PFSK-1 (cell line): ENCODE measurements at regions not wholly inside any gene's neighbourhood (a gene's known extent, or its start where the extent isn't known, plus 50 kb on each side); places are given as distances from the start of the nearest gene placed in this dataset.

Source experiments
- FOXP2 ChIP-seq: optimal IDR thresholded peaks from 2 replicates; pipeline ENCODE3; 2011; ENCODE audit warnings: borderline replicate concordance, control low read depth, inconsistent platforms; ENCODE audit not compliant: insufficient read depth; ENCODE audit errors: extremely low read length, extremely low read depth
- POLR2AphosphoS5 ChIP-seq: IDR thresholded peaks from 2 replicates; pipeline ENCODE4 v1.6.1; 2012; ENCODE audit warnings: low read depth, mild to moderate bottlenecking, control low read depth, low read length, moderate library complexity
- SIN3A ChIP-seq: IDR thresholded peaks from 2 replicates; pipeline ENCODE4 v1.6.1; 2012; ENCODE audit warnings: mild to moderate bottlenecking, low read length, moderate library complexity, borderline replicate concordance; ENCODE audit not compliant: insufficient read depth
- TAF1 ChIP-seq: IDR thresholded peaks from 2 replicates; pipeline ENCODE4 v1.6.1; 2012; ENCODE audit warnings: low read length, control low read depth, borderline replicate concordance; ENCODE audit not compliant: insufficient read depth
- TF ChIP-seq, protein P1 (sequence below), 2 experiments: IDR thresholded peaks; 2 replicates each; pipeline versions ENCODE4 v1.6.1 to v1.8.0; 2011 to 2012; ENCODE audit warnings: low read depth in 2 of 2, low read length in 2 of 2, control low read depth in 1 of 2, inconsistent platforms in 1 of 2, mild to moderate bottlenecking in 1 of 2, moderate library complexity in 1 of 2; ENCODE audit not compliant: insufficient read depth in 1 of 2

DNA sequence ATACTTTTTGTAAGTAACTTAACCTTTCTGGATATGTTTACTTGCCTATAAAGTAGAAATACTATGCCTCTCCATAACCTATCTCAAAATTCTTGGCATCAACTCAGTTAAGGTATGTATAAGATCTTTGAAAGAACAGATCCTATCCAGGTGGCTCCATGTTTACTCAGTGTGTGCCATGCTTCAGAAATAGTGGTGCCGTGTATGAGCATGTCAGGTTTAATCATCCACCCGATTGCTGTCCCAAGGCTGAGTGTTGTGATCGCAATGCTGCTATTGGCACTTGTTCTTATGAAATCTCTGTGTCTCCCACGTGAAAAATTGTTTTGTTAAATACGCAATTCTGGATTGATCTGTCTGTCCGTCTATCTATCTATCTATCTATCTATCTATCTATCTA, 85.9 kb upstream of the SNX19 start:
- TF ChIP-seq SIN3A, result no peak
- no peak for TF ChIP-seq TAF1
- TF ChIP-seq POLR2AphosphoS5, result no peak
- TF ChIP-seq, protein P1, sequence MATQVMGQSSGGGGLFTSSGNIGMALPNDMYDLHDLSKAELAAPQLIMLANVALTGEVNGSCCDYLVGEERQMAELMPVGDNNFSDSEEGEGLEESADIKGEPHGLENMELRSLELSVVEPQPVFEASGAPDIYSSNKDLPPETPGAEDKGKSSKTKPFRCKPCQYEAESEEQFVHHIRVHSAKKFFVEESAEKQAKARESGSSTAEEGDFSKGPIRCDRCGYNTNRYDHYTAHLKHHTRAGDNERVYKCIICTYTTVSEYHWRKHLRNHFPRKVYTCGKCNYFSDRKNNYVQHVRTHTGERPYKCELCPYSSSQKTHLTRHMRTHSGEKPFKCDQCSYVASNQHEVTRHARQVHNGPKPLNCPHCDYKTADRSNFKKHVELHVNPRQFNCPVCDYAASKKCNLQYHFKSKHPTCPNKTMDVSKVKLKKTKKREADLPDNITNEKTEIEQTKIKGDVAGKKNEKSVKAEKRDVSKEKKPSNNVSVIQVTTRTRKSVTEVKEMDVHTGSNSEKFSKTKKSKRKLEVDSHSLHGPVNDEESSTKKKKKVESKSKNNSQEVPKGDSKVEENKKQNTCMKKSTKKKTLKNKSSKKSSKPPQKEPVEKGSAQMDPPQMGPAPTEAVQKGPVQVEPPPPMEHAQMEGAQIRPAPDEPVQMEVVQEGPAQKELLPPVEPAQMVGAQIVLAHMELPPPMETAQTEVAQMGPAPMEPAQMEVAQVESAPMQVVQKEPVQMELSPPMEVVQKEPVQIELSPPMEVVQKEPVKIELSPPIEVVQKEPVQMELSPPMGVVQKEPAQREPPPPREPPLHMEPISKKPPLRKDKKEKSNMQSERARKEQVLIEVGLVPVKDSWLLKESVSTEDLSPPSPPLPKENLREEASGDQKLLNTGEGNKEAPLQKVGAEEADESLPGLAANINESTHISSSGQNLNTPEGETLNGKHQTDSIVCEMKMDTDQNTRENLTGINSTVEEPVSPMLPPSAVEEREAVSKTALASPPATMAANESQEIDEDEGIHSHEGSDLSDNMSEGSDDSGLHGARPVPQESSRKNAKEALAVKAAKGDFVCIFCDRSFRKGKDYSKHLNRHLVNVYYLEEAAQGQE (IDR thresholded peaks at IDR 0.05; ENCODE audit: insufficient read depth in 1 of 2, low read depth in 2 of 2, low read length in 2 of 2), result no peak
- TF ChIP-seq FOXP2, result no peak

DNA sequence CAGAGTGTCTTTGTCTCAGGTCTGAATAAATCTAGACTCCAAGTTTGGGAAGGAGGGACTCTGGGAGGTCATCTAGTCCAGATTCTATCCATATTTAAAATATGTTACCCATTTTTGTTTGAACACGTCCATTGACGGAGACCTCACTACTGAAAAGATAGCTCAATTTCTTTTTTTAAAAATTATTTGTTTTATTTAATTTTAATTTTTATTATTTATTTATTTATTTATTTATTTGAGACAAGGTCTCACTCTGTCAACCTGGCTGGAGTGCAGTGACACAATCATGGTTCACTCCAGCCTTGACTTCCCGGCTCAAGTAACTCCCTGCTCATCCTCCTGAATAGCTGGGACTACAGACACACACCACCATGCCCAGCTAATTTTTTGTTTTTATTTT, 89.5 kb upstream of the SNX19 start:
- TF ChIP-seq FOXP2 (no peak), TAF1 (no peak), POLR2AphosphoS5 (no peak), SIN3A (no peak)
- TF ChIP-seq, protein P1 (IDR thresholded peaks at IDR 0.05; ENCODE audit: insufficient read depth in 1 of 2, low read depth in 2 of 2, low read length in 2 of 2), result no peak

DNA sequence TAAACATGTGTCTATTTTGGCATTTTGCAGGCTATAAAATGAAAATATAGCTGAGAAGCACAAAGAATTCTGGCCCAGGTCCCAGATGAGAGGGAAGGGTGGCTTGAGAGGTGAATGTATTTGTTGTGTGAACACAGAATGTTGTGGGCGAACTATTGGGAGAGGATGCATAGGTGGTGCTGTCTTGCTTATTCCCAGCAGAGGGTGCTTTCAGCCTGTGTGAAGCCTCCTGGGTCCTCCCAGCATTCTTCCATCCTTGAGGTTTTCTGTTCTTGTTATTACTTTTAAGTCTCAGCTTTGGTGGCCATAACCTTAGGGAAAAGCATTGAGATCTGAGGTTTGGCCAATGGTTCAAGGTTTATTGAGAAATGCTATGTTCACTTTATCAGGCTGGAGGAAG, 108.7 kb upstream of the SNX19 start:
- TF ChIP-seq TAF1, result no peak
- TF ChIP-seq, protein P1 (IDR thresholded peaks at IDR 0.05; ENCODE audit: insufficient read depth in 1 of 2, low read depth in 2 of 2, low read length in 2 of 2), result no peak
- no peak for TF ChIP-seq FOXP2
- no peak for TF ChIP-seq POLR2AphosphoS5
- TF ChIP-seq SIN3A, result no peak

DNA sequence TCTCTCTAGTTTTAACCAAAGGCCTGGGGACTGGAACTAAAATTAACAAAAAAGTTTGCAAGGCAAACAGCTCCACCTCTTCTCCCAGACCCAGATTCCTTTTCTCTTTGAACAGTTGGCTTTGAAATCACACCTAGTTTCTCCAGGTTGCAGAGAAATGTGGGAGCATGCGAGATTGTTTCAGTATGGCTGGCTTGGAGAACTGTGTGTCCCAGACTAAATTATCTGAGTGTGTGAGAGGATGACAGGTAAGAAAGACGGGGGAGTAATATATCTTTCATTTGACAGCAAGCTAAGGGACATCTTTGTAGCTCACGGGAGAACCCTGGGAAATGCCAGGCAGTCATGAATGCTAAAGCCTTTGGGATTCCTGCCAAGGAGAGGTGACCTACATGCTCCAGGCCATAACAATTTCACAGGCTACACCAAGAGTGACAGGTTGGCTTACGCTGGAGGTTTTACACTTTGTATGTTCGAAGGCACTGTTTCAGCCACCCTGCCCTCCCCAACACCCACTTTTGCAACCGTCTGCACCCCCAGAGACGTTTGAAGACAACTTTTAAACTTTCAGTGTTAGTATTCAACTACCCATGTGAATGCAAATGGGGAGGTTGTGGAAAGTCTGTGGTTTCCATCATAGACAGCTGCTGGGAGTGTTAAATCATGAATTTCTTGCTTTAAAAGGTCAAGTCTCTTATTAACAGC, 109.3 kb upstream of the SNX19 start:
- TF ChIP-seq TAF1, result no peak
- no peak for TF ChIP-seq POLR2AphosphoS5
- no peak for TF ChIP-seq FOXP2
- TF ChIP-seq, protein P1 (IDR thresholded peaks at IDR 0.05; ENCODE audit: insufficient read depth in 1 of 2, low read depth in 2 of 2, low read length in 2 of 2), result no peak
- TF ChIP-seq SIN3A, result no peak

DNA sequence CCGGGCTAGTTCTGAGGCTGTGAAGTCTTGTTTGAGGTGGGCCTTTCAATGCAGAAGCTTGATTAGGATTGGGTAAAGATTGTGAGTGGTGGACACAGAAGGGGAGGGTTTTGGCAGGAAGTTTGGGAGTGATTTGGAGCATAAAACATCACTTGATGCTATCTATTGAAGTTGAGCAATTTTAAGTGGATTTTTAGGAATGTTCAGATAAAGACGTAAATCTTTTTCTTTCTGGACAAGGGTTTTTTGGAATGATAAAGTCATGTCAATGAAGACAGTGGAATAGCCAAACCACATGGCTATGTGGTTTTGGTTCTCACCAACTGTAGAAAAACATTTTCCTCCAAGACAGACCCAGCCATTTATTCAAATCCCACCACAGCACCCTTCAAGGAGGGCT, 111.2 kb upstream of the SNX19 start:
- TF ChIP-seq FOXP2, result no peak
- TF ChIP-seq, protein P1 (IDR thresholded peaks at IDR 0.05; ENCODE audit: insufficient read depth in 1 of 2, low read depth in 2 of 2, low read length in 2 of 2), result no peak
- TF ChIP-seq POLR2AphosphoS5, result no peak
- no peak for TF ChIP-seq SIN3A
- TF ChIP-seq TAF1, result no peak
